ENCODE measurements at regions not wholly inside any gene's neighbourhood (a gene's known extent, or its start where the extent isn't known, plus 50 kb on each side); places are given as distances from the start of the nearest gene placed in this dataset.

DNA sequence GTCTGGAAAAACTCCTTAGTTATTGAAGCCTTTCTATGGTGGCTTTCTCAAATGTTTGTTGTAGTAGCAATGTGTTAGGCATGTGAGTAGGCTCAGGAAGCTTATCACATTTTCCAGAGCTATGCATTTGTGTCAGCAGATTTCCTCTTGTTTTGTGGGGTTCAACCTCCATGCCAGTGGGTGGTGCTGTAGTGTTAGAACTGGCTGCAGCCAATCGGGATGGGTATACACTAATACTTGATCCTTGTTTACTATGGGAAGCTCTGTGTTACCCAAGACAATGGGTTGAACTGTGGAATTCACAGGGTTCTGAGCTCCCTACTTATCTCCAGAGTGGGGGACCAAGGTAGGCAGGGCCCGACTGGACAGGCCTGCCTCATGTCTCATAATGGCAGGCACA is 348.5 kb upstream of the ADAMTS5 start:
- TF ChIP-seq EZH2 (IDR thresholded peaks at IDR 0.05; ENCODE audit: insufficient read depth, poor library complexity, severe bottlenecking) = no peak
- TF ChIP-seq EZH2phosphoT487 (IDR thresholded peaks at IDR 0.05; ENCODE audit: insufficient read depth, low read depth) = no peak

Data from GM23248 (cell line).